ENCODE measurements at regions not wholly inside any gene's neighbourhood (a gene's known extent, or its start where the extent isn't known, plus 50 kb on each side); places are given as distances from the start of the nearest gene placed in this dataset.

DNA sequence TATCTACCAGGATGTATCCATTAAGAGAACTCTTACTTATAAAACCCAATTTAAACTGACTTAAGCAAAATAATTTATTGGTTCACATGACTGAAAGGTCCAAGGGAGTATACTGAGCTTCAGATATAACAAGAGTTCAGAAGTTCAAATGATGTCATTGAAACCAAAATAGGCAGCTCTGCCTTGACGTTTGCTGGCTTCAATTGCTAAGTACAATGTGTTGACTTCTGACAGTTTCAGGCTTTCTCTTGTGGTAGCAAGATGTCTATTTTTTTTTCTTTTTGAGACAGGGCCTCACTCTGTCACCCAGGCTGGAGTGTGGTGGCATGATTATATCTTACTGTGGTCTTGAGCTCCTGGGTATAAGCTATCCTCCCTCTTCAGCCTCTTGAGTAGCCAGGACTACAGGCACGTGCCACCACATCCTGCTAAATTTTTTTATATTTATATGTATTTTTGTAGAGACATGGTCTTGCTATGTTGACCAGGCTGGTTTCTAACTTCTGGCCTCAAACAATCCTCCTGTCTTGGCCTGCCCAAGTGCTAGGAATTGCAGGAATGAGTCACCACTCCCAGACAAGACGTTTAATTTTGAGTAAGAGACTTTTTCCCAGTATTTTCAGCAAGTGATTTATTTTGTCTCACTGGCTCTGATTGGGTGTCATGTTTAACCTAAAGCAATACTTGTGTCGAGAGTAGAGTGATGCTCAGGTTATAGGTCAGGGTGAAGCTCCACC, 184.8 kb downstream of the NR4A2 start:
- TF ChIP-seq, protein P1, sequence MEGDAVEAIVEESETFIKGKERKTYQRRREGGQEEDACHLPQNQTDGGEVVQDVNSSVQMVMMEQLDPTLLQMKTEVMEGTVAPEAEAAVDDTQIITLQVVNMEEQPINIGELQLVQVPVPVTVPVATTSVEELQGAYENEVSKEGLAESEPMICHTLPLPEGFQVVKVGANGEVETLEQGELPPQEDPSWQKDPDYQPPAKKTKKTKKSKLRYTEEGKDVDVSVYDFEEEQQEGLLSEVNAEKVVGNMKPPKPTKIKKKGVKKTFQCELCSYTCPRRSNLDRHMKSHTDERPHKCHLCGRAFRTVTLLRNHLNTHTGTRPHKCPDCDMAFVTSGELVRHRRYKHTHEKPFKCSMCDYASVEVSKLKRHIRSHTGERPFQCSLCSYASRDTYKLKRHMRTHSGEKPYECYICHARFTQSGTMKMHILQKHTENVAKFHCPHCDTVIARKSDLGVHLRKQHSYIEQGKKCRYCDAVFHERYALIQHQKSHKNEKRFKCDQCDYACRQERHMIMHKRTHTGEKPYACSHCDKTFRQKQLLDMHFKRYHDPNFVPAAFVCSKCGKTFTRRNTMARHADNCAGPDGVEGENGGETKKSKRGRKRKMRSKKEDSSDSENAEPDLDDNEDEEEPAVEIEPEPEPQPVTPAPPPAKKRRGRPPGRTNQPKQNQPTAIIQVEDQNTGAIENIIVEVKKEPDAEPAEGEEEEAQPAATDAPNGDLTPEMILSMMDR (IDR thresholded peaks at IDR 0.05 in 4 of 5, conservative IDR thresholded peaks at IDR 0.05 in 1 of 5) = no peak
- TF ChIP-seq POLR2A (IDR thresholded peaks at IDR 0.05) = no peak
